Activated CD8-positive, alpha-beta T cell treated with anti-CD3 and anti-CD28 coated beads for 36 hours (primary cell): ENCODE measurements at regions not wholly inside any gene's neighbourhood (a gene's known extent, or its start where the extent isn't known, plus 50 kb on each side); places are given as distances from the start of the nearest gene placed in this dataset.

Source experiments
- ATAC-seq: fragments of 200-7000 bp; cut with Tn5 transposase; one replicate; pipeline ENCODE4 v1.10.0; 2021; ENCODE audit warnings: mild to moderate bottlenecking, moderate library complexity
- CTCF ChIA-PET: fragments of 350-600 bp; sonication (Branson Sonifier 250); formaldehyde crosslinking; loops from one replicate; lab custom pipeline; 2021; ENCODE audit warnings: antibody characterized with exemption; lab: Charles Lee
- POLR2A ChIA-PET: fragments of 350-600 bp; sonication (Branson Sonifier 250); formaldehyde crosslinking; loops from one replicate; lab custom pipeline; 2021; ENCODE audit warnings: antibody characterized with exemption; lab: Charles Lee
- DNase-seq: peaks from one replicate; pipeline ENCODE4 v3.0.0-alpha.2; 2020
- H3K27ac Mint-ChIP-seq: one replicate; pipeline ENCODE4 v1.8.0; 2021; ENCODE audit warnings: mild to moderate bottlenecking, mixed read lengths
- H3K27me3 Mint-ChIP-seq: one replicate; pipeline ENCODE4 v1.8.0; 2021; ENCODE audit warnings: mixed read lengths
- H3K36me3 Mint-ChIP-seq: one replicate; pipeline ENCODE4 v1.8.0; 2021; ENCODE audit warnings: low read depth, mixed read lengths
- H3K4me1 Mint-ChIP-seq: one replicate; pipeline ENCODE4 v1.8.0; 2021; ENCODE audit warnings: low read depth, mixed read lengths
- H3K4me3 Mint-ChIP-seq: one replicate; pipeline ENCODE4 v1.8.0; 2021; ENCODE audit warnings: mild to moderate bottlenecking, moderate library complexity, mixed read lengths
- H3K9me3 Mint-ChIP-seq: one replicate; pipeline ENCODE4 v1.8.0; 2021; ENCODE audit warnings: mixed read lengths
- intact Hi-C: fragments of 100-400 bp; cut with micrococcal nuclease; formaldehyde crosslinking; loops from one replicate; pipeline ENCODE4 v1.10.0; 2022
- TF ChIP-seq, protein P1 (sequence below): fragments of 200-600 bp; IDR thresholded peaks from one replicate; pipeline ENCODE4 v1.8.0; 2022; ENCODE audit warnings: antibody characterized with exemption, mild to moderate bottlenecking

DNA sequence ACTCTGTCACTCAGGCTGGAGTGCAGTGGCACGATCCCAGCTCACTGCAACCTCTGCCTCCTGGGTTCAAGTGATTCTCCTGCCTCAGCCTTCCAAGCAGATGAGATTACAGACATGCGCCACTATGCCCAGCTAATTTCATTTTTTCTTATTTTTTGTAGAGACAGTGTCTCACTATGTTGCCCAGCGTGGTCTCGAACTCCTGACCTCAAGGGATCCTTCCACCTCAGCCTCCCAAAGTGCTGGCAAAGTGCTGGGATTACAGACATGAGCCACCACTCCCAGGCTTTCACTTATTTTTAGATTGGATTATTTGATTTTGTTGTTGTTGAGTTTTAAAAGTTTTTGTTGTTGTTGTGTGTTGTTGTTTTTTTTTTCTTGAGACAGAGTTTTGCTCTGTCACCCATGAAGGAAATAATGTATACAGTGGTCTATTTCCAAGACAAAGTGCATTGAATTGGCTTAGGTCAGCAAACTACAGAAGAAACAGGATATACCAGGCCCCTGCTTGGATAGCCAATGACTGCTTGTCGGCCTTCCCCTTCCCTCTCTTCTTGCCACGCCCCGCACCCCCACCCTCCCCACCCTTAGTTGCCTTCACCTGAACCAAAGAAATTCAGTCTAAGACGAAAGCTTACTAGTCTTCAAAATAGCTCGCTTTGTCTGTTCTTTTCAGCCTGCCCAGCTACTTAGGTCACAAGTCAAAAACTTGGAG lies 91.8 kb upstream of the CLDN5 start:
- Mint-ChIP-seq H3K27me3 (no peaks in the 10 kb centered on the region), H3K9me3 (no peaks in the 10 kb centered on the region), H3K27ac (no peak overlapping the region), H3K4me3 (no peak overlapping the region), H3K36me3 (no peaks in the 10 kb centered on the region), H3K4me1 (peaks cover 18% of the 10 kb centered on the region)
- intact Hi-C loops, result loop anchor here (10.0 kb wide), 1 partner anchor 91 kb away; the partner anchor contains the start of gene CLDN5
- TF ChIP-seq, protein P1, sequence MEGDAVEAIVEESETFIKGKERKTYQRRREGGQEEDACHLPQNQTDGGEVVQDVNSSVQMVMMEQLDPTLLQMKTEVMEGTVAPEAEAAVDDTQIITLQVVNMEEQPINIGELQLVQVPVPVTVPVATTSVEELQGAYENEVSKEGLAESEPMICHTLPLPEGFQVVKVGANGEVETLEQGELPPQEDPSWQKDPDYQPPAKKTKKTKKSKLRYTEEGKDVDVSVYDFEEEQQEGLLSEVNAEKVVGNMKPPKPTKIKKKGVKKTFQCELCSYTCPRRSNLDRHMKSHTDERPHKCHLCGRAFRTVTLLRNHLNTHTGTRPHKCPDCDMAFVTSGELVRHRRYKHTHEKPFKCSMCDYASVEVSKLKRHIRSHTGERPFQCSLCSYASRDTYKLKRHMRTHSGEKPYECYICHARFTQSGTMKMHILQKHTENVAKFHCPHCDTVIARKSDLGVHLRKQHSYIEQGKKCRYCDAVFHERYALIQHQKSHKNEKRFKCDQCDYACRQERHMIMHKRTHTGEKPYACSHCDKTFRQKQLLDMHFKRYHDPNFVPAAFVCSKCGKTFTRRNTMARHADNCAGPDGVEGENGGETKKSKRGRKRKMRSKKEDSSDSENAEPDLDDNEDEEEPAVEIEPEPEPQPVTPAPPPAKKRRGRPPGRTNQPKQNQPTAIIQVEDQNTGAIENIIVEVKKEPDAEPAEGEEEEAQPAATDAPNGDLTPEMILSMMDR, result no peak
- DNase-seq (no peak), ATAC-seq (no peak)
- ChIA-PET CTCF (interaction anchor here (3.7 kb wide), 1 partner anchor 13 kb away, joined by 19 read pairs; no protein-coding TSS in a partner anchor), POLR2A (interaction anchor here (0.6 kb wide), 1 partner anchor 1886 kb away, joined by 3 read pairs; no protein-coding TSS in a partner anchor)

DNA sequence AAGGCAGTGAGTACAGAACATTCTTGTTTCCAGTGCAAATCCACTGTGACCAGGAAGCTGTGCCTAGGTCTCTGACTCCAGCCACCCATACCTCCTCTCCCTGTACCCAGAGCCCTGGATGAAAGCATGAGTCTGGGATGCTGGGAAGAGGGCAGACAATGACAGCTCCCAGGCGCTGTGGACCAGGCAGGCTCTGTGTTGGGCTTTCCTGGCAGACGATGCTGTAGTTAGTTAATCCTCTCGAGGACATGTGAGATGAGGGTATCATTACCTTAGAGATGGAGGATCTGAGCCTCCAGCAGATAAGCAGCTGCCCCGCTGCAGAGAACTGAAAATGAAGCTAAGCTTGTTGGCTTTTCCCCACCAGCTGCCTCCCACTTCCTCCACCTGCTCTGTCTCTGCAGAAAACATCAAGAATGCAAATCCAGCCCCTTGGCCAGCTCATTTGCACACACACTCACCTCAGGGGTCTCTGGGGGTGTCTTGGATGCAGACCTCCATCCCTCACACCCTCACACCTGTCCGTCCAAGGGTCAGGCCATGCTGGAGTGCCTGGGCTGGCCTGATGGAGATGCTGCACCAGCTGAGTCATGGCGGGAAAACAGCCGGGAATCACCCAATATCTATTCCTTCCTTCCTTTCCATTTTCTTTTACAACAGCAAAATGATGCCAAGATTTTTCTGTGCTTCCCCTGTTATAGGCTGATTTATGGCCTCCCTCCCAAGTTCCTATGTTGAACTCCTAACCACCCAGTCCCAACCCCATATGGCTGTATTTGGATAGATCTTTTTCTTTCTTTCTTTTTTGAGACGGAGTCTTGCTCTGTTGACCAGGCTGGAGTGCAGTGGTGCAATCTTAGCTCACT lies 94.9 kb upstream of the SEPTIN5 start:
- H3K27ac Mint-ChIP-seq, result no peak overlapping the region
- POLR2A ChIA-PET, result no interaction called here

DNA sequence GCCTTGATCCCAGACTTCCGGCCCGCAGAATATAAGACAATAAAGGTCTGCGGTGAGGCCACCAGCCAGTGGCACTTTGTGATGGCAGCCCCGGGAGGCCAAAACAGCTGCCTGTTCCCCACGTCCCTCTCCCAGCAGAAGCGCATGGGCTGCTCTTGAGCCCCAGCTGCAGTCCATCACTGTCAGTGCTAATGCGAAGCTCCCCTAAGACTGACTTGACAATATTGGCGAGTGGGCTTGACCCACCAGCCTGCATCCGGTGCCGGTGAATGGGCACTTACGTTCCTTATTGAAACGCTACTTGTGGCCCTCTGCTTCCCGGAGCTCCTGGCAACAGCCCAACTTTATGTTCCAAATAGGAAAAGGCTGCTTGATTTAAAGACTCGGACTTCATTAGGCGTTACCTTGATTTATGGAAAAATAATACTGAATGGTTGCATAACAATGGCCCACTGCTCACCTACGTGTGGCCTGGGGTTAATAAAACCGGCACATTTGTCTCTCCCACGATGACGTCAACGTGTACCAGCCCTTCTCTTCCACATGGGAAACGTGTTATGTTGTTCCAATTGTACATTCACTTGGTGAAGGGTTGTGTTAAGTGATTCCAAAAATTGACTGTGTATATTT lies 93.4 kb upstream of the SEPTIN5 start:
- ChIA-PET POLR2A (interaction anchor here (1.4 kb wide), 1 partner anchor 10 kb away, joined by 4 read pairs; no protein-coding TSS in a partner anchor), CTCF (interaction anchor here (1.2 to 1.5 kb wide), 2 partner anchors 9 to 11 kb away, joined by 3 to 4 read pairs; no protein-coding TSS in a partner anchor)
- TF ChIP-seq, protein P1, result no peak
- Mint-ChIP-seq H3K27ac (no peak overlapping the region), H3K36me3 (no peaks in the 10 kb centered on the region), H3K4me3 (no peak overlapping the region), H3K27me3 (no peaks in the 10 kb centered on the region), H3K4me1 (peaks cover 12% of the 10 kb centered on the region), H3K9me3 (no peaks in the 10 kb centered on the region)
- ATAC-seq (no peak), DNase-seq (no peak)
- intact Hi-C loops, result no loop called here

More for the DNA sequence above, 94.9 kb upstream of the SEPTIN5 start:
- Mint-ChIP-seq H3K4me3 (no peak overlapping the region), H3K36me3 (no peaks in the 10 kb centered on the region), H3K27me3 (no peaks in the 10 kb centered on the region), H3K9me3 (no peaks in the 10 kb centered on the region), H3K4me1 (peaks cover 12% of the 10 kb centered on the region)
- CTCF ChIA-PET, result interaction anchor here (1.5 to 3.7 kb wide), 2 partner anchors 9 to 104 kb away, joined by 5 to 19 read pairs; no protein-coding TSS in a partner anchor
- ATAC-seq, result no peak
- no peak for DNase-seq
- intact Hi-C loops, result loop anchor here (10.0 kb wide), 1 partner anchor 95 kb away; the partner anchor contains the start of gene CLDN5
- TF ChIP-seq, protein P1, result no peak

DNA sequence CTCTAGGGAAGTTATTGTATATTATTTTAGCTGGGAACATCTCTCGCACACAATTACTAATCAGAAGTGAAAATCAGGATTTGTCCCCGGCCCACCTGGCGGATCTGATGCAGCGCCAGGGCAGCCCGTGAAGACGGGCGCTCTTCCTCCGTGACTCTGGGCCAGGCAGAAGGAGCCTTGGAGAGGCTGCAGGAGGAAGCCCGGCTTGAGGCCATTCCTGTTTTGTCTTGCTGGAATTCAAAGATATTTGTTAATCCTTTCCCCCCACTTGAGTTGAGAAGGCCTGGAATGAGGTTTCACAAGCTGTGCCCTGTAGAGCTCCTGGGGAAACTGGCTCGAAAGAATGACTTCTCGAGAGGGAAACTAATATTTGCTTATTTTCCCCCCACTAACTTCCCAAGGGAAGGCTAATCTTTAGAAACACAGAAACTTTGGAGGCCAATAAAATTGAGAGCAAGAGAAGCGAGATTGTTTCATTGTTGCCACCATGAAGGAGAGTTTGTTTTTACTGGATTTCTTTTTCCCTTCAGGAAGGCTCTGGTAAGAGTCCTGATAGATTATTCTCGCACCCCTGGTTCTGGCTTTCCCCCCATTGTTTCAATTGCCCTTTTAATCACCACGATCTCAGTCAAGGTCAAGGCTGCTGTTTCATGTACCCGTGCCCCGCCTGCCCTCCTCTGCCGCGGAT lies 92.8 kb upstream of the SEPTIN5 start:
- POLR2A ChIA-PET, result interaction anchor here (1.4 kb wide), 1 partner anchor 10 kb away, joined by 4 read pairs; no protein-coding TSS in a partner anchor
- ATAC-seq (no peak), DNase-seq (no peak)
- Mint-ChIP-seq H3K9me3 (no peaks in the 10 kb centered on the region), H3K27ac (no peak overlapping the region), H3K4me1 (peaks cover 12% of the 10 kb centered on the region), H3K27me3 (no peaks in the 10 kb centered on the region), H3K4me3 (no peak overlapping the region), H3K36me3 (no peaks in the 10 kb centered on the region)
- CTCF ChIA-PET, result interaction anchor here (1.2 to 1.5 kb wide), 2 partner anchors 8 to 11 kb away, joined by 3 to 4 read pairs; no protein-coding TSS in a partner anchor
- intact Hi-C loops, result no loop called here
- TF ChIP-seq, protein P1, result no peak
